Dendritic cell treated with granulocyte-macrophage colony-stimulating factor and Interleukin-4, amounts not matched to agents 40 ng/mL and 50 ng/mL, for 4 days (primary cell): ENCODE measurements at regions not wholly inside any gene's neighbourhood (a gene's known extent, or its start where the extent isn't known, plus 50 kb on each side); places are given as distances from the start of the nearest gene placed in this dataset.

Source experiments
- H3K27ac Mint-ChIP-seq: one replicate; pipeline ENCODE4 v1.8.0; 2022; ENCODE audit warnings: mild to moderate bottlenecking, mixed read lengths
- H3K27me3 Mint-ChIP-seq: one replicate; pipeline ENCODE4 v1.8.0; 2022; ENCODE audit warnings: mild to moderate bottlenecking, mixed read lengths
- H3K36me3 Mint-ChIP-seq: one replicate; pipeline ENCODE4 v1.8.0; 2022; ENCODE audit warnings: low read depth, mixed read lengths
- H3K4me1 Mint-ChIP-seq: one replicate; pipeline ENCODE4 v1.8.0; 2022; ENCODE audit warnings: low read depth, mixed read lengths
- H3K4me3 Mint-ChIP-seq: one replicate; pipeline ENCODE4 v1.8.0; 2022; ENCODE audit warnings: mild to moderate bottlenecking, moderate library complexity, mixed read lengths
- H3K9me3 Mint-ChIP-seq: one replicate; pipeline ENCODE4 v1.8.0; 2022; ENCODE audit warnings: mixed read lengths
- intact Hi-C: fragments of 100-400 bp; cut with micrococcal nuclease; formaldehyde crosslinking; loops from one replicate; pipeline ENCODE4 v1.15.0; 2022

DNA sequence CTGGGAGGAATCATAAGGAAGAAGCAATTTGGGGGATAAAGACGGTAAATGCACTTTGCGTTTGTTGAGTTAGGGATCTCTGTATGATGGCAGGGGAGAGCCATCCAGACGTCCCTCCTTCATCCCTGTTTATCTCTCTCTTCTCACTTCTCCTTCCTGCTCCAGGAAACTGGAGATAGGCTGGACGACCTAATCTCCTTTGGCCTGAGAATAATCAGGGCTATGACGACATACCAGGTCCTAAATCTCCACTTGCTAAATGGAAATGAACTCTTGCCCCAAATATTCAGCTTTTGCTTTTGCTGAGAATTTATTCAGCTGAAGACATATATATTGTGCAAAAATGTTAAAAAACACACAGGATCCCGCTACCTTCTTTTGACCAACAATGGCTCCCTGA is 182.9 kb upstream of the INHBA start:
- intact Hi-C loops = loop anchor here (5.0 kb wide), 1 partner anchor 178 kb away; no protein-coding TSS in a partner anchor
- Mint-ChIP-seq H3K4me1 (peaks cover 75% of the 10 kb centered on the region), H3K36me3 (no peaks in the 10 kb centered on the region), H3K27me3 (peaks cover 52% of the 10 kb centered on the region), H3K27ac (no peak overlapping the region), H3K9me3 (no peaks in the 10 kb centered on the region), H3K4me3 (no peak overlapping the region)

DNA sequence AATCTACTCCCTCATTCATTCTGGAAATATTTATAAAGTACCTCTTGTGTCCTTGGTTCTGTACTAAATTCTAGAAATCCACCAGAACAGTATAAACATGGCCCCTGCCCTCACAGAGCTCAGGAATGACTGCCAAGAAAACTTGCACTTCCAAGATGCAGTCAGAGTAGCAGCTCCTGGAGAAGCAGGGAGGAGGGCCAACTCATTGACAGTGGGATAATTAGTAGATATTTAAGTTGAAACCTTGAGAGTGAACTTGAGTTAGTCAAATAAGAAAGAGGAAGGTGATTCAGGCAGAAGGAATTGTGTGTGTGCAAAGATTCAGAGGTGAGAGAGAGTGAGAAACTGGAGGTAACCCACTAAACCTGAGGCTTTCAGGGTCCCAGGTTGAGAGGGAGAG is 182.2 kb upstream of the INHBA start:
- H3K27ac Mint-ChIP-seq = no peak overlapping the region
- no peaks in the 10 kb centered on the region for H3K9me3 Mint-ChIP-seq
- intact Hi-C loops = loop anchor here (5.0 kb wide), 1 partner anchor 178 kb away; no protein-coding TSS in a partner anchor

DNA sequence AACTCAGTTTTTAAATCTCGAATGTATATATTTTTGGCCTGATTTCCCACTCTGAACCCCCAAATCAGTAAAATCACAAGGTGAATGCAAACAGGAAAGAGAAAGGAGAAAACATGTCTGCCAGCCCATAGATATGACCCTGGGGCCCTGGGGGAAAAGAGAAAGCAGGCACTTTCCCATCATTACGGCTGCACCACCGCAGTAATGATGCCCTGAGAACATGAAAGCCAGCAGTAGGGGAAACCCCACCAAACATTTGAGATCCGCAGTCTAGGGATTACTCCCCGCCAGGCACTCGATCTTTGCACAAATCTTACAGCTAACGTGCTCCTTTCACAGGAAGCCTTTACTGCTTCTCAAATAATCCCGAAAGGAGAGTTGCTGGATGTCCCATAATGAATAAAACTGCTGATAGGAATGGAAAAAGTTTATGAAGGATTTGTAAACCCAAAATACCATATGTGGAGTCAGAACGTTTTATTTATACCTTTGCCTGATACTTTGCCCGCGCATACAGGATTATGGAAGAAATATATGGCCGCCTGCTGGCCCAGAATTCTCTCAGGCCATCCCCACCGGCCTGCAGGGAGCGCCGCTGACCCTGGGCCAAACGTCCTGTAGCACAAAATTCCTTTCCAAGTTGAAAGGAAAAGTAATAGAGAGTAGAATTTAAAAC is 180.0 kb upstream of the INHBA start:
- intact Hi-C loops = loop anchor here (5.0 kb wide), 1 partner anchor 151 kb away; no protein-coding TSS in a partner anchor
- H3K27me3 Mint-ChIP-seq = peaks cover 38% of the 10 kb centered on the region
- peaks cover 70% of the 10 kb centered on the region for H3K4me1 Mint-ChIP-seq
- H3K4me3 Mint-ChIP-seq = no peak overlapping the region
- no peaks in the 10 kb centered on the region for H3K36me3 Mint-ChIP-seq
- no peak overlapping the region for H3K27ac Mint-ChIP-seq
- H3K9me3 Mint-ChIP-seq = no peaks in the 10 kb centered on the region

More for the DNA sequence above, 182.2 kb upstream of the INHBA start:
- Mint-ChIP-seq H3K36me3 (no peaks in the 10 kb centered on the region), H3K27me3 (peaks cover 51% of the 10 kb centered on the region), H3K4me3 (no peak overlapping the region), H3K4me1 (peaks cover 75% of the 10 kb centered on the region)

DNA sequence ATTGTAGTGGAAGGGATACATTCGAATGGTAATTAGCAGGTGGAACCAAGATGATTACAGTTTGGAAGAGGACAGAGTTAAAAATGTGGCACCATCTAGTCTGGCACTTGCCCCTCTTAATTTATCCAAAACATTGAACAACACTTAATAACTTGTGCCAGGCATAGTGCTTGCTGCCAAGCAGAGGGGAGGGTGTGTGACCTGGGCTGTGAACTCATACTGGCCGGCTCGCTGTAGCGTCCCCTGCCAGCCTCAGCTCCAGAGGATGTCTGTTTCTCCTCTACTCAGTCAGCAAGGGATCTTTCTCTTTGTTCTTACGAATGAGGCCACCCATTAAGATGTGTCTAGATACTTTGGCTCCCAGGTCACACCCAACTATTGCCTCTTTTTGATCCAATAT is 179.4 kb upstream of the INHBA start:
- H3K4me3 Mint-ChIP-seq = peak overlapping the region; percentile 59
- peaks cover 32% of the 10 kb centered on the region for H3K27me3 Mint-ChIP-seq
- H3K4me1 Mint-ChIP-seq = peaks cover 65% of the 10 kb centered on the region
- no peaks in the 10 kb centered on the region for H3K9me3 Mint-ChIP-seq
- H3K27ac Mint-ChIP-seq = peak overlapping the region; percentile 82
- H3K36me3 Mint-ChIP-seq = no peaks in the 10 kb centered on the region
- intact Hi-C loops = loop anchor here (5.0 kb wide), 1 partner anchor 150 kb away; no protein-coding TSS in a partner anchor

DNA sequence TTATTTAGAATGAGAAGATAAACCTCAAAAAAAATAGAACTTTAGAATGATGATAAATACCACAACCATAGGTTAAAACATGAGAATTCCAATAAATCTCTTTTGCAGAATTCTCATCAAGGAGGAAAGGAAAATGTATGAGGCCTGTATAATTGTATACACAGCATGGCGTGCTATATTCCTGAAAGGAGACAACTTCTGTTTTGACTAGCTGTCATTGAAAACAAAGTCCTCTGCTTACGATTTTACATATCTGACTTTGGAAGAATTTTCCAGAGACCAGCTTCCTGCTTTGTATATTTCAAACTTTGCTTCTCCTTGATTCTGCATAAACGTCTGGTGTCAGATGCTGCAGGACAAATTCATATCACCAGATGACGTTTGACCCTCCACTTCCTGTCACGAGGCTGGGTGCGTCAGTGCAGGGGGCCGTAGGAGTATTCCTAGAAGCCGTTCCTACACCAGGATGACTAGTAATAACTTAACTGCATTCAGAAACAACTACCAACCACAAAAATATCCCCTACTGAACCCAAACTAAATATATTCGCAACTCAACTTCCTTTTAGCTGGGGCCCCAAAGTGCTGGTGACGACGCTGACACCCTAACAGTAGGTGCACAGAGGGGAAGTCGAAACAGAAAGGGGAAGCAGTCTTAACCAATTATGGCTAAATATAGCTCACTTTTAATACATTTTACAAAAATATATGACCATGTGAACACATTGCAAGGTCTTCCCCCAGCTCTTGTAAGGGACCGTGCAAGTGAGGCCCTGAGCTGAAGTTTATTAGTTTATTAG is 178.6 kb upstream of the INHBA start:
- Mint-ChIP-seq H3K4me1 (peaks cover 64% of the 10 kb centered on the region), H3K4me3 (peak overlapping the region; percentile 59), H3K27me3 (peaks cover 29% of the 10 kb centered on the region)

DNA sequence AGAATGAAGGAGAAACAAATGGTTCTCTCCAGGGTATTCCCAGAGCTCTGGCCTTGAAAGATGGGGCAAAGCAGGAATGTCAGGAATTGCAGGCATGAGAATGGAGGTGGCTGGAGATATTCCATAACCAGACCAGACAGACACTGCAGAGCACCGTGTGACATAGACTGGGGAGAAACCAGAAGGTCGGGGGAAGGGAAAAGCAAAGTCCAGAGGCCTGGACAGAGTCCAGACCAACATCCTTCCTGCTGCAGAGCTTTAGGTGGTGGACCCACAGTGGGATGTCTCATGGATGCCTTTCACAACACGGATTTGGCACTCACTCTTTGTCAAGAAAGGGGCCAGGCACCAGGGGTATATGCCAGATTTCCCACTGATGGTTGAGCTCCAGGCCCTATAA is 177.2 kb upstream of the INHBA start:
- Mint-ChIP-seq H3K9me3 (no peaks in the 10 kb centered on the region), H3K36me3 (no peaks in the 10 kb centered on the region), H3K4me1 (peaks cover 51% of the 10 kb centered on the region), H3K27me3 (peaks cover 21% of the 10 kb centered on the region), H3K4me3 (no peak overlapping the region), H3K27ac (peak overlapping the region; percentile 82)
- intact Hi-C loops = loop anchor here (5.0 kb wide), 1 partner anchor 148 kb away; no protein-coding TSS in a partner anchor

More for the DNA sequence above, 178.6 kb upstream of the INHBA start:
- peak overlapping the region; percentile 82 for H3K27ac Mint-ChIP-seq
- no peaks in the 10 kb centered on the region for H3K36me3 Mint-ChIP-seq
- intact Hi-C loops = loop anchor here (1.0 to 5.0 kb wide), 4 partner anchors 11 to 149 kb away; no protein-coding TSS in a partner anchor
- no peaks in the 10 kb centered on the region for H3K9me3 Mint-ChIP-seq

DNA sequence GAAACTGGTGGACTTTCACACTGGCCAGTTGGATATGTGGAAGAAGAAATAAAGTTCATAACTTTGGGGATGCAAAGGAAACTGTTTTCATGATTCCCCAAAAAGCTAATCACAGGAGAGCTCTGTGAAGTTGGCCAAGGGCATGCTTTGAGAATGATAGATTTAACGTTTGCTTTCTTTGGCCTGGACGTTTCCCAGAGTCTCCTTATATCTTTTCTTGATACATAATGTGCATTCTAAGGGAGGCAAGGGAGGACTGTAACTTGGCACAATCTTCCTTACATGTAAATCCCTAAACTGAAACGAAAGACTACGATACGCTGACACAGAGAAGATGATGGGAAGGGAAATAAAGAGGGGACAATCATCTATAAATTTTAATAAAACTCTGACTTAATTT is 176.5 kb upstream of the INHBA start:
- H3K36me3 Mint-ChIP-seq = no peaks in the 10 kb centered on the region
- peaks cover 17% of the 10 kb centered on the region for H3K27me3 Mint-ChIP-seq
- intact Hi-C loops = no loop called here
- no peak overlapping the region for H3K4me3 Mint-ChIP-seq
- no peaks in the 10 kb centered on the region for H3K9me3 Mint-ChIP-seq
- H3K27ac Mint-ChIP-seq = peak overlapping the region; percentile 82
- peaks cover 52% of the 10 kb centered on the region for H3K4me1 Mint-ChIP-seq

DNA sequence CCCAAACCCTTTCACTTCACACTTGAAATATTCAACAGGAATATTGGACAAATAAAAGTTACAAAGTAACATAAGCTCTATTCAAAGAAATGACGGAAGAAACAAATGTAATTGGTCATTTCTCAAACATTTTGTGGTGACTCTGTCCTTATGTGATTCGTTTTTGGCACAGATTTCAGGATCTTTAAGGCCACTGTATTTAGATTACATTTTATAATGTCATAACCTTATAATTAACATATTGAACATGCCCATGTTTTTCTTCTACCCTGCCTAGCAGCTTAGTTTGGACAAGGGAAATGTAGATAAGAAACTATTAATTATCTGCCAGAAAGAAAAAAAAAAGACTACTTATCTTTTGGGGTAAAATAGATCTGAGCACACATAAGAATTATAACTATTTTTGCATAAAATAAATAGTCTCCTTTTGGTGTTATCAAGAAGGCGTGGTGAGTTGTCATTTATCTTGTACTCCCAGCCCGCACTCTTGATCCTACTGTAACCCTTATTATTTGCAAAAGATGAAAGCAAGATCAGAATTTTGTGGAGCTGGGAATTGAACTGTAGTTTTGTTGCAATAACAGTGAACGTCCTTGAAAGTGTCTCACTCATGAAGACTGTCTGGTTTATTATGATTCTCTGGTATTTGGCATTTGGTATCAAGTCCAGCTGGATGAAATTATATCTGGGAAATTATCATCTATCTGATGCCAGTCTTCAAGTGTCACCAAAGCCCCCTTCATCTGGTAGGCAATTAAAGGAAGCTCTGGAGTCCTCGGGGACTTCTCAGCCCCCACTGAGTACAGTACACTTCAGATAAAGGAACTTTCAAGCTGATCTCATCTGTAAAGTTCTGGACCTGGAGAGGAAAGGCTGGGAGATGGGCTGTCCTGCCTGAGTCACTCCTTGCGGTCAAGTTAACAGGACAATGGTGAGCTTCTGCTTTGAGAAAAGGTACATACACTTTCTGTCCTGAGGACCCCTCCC is 175.7 kb upstream of the INHBA start:
- intact Hi-C loops = no loop called here
- Mint-ChIP-seq H3K9me3 (no peaks in the 10 kb centered on the region), H3K27ac (peak overlapping the region; percentile 31), H3K4me3 (no peak overlapping the region), H3K4me1 (peaks cover 57% of the 10 kb centered on the region), H3K36me3 (no peaks in the 10 kb centered on the region), H3K27me3 (peaks cover 16% of the 10 kb centered on the region)

DNA sequence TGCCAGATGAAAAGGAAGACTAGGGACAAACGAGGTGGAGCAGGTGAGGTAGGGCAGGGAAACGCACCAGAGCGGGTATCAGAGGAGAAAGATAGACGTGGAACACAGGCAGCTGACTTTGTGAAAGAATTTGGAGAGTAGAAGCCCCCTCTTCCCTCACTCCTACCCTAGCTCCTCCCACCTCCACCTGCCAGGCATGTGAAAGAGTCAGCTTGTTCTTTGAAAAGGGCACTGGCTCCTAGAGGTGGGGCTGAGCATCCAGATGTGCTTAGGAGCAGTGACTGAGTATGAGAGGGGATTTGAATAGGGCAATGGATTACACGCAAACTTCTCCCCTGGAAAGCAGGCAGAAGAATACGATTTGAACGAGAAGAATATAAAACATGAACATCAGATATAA is 174.2 kb upstream of the INHBA start:
- H3K27ac Mint-ChIP-seq = no peak overlapping the region
- H3K36me3 Mint-ChIP-seq = no peaks in the 10 kb centered on the region
- H3K4me3 Mint-ChIP-seq = no peak overlapping the region
- H3K9me3 Mint-ChIP-seq = no peaks in the 10 kb centered on the region
- peaks cover 55% of the 10 kb centered on the region for H3K4me1 Mint-ChIP-seq
- intact Hi-C loops = no loop called here
- peaks cover 10% of the 10 kb centered on the region for H3K27me3 Mint-ChIP-seq

DNA sequence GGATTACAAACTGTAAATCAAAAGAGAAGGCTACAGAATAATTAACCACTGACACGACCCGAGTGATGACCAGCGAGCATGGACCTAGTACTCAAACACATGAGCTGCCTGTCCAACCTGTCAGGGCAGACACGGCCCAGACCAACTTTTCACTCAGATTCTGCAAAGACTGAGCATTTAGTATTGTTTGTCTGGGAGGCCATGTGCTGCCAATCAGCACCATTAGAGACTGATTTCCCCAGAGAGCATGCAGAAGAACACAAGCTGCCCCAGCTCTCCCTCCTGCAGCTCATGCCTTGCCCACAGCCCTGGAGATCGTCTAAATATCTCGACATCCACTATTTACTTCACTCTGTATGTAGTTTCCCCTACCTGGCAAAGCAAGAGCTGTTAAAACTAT is 172.6 kb upstream of the INHBA start:
- H3K9me3 Mint-ChIP-seq = no peaks in the 10 kb centered on the region
- no peak overlapping the region for H3K27ac Mint-ChIP-seq
- no peaks in the 10 kb centered on the region for H3K36me3 Mint-ChIP-seq
- intact Hi-C loops = no loop called here
- peaks cover 47% of the 10 kb centered on the region for H3K4me1 Mint-ChIP-seq
- H3K4me3 Mint-ChIP-seq = no peak overlapping the region
- peaks cover 10% of the 10 kb centered on the region for H3K27me3 Mint-ChIP-seq

DNA sequence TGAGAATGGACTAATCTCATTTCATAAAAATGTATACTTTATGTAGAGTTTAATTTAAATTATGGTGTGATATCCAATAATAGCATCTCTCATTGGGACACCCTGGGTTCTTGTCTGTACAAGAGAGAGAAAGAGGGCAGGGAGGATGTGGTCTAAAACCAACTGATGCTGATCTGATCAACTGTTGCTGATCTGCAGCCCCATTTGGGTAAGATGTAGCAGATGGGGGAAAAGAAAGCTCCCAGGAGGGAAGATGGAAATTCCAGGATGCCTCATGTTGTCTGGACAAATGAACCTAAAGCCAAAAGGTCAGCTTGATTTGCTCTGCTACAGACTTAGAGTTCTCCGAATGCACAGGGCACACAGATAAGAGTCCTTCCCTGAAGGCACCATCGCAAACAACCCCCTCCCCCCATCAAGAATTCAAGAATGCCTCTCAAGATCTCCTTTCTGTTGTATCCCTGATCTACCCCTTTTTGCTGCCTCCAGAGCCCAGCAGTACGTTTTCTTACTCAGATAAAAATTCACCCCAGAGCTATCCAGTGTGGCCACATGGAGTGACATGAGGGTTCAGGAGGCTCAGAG is 171.4 kb upstream of the INHBA start:
- H3K4me1 Mint-ChIP-seq = peaks cover 45% of the 10 kb centered on the region
- H3K27ac Mint-ChIP-seq = no peak overlapping the region
- intact Hi-C loops = no loop called here
- H3K36me3 Mint-ChIP-seq = no peaks in the 10 kb centered on the region
- no peaks in the 10 kb centered on the region for H3K9me3 Mint-ChIP-seq
- H3K27me3 Mint-ChIP-seq = peaks cover 10% of the 10 kb centered on the region
- no peak overlapping the region for H3K4me3 Mint-ChIP-seq

DNA sequence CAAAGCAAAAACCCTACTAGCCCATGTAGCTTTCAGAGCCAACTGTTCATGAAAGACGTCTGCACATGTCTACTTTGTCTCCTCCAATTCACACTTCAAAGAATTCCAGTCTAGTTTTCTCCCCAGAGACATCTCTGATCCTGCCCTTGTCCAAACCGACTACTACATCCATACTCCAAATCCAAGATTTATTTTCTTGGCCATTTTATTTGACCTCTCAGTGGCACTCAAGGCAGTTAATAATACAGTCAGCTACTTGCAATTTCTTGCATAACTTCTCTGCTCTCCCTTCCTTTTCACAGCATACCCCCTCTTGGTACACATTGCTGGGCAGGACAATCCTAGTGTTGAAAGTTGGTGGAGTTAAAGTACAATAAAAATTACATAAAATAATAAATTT is 170.9 kb upstream of the INHBA start:
- H3K36me3 Mint-ChIP-seq = no peaks in the 10 kb centered on the region
- H3K27ac Mint-ChIP-seq = no peak overlapping the region
- H3K27me3 Mint-ChIP-seq = peaks cover 10% of the 10 kb centered on the region
- intact Hi-C loops = no loop called here
- H3K4me3 Mint-ChIP-seq = no peak overlapping the region
- peaks cover 45% of the 10 kb centered on the region for H3K4me1 Mint-ChIP-seq
- H3K9me3 Mint-ChIP-seq = no peaks in the 10 kb centered on the region

DNA sequence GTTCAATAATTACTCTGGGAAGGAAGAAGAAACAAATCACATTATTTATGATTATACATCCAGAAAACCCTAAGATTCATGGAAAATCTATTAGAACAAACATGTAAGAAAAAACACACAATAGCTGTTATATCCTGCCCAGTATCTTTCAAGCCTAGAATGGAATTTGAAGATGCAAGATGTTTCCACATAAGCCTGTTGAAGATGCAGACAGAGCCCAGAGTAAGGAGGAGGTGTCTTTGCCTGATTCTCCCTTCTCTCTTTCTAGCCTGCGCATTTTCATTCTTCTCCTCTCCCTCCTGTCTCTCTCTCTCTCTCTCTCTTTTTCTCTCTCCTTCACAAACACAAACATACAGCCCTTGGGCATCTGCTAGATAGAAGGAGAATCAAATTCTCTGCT is 170.1 kb upstream of the INHBA start:
- Mint-ChIP-seq H3K4me1 (peaks cover 45% of the 10 kb centered on the region), H3K4me3 (no peak overlapping the region), H3K27ac (no peak overlapping the region), H3K36me3 (no peaks in the 10 kb centered on the region), H3K27me3 (peaks cover 10% of the 10 kb centered on the region), H3K9me3 (no peaks in the 10 kb centered on the region)
- intact Hi-C loops = no loop called here
